ENCODE measurements at regions not wholly inside any gene's neighbourhood (a gene's known extent, or its start where the extent isn't known, plus 50 kb on each side); places are given as distances from the start of the nearest gene placed in this dataset.

DNA sequence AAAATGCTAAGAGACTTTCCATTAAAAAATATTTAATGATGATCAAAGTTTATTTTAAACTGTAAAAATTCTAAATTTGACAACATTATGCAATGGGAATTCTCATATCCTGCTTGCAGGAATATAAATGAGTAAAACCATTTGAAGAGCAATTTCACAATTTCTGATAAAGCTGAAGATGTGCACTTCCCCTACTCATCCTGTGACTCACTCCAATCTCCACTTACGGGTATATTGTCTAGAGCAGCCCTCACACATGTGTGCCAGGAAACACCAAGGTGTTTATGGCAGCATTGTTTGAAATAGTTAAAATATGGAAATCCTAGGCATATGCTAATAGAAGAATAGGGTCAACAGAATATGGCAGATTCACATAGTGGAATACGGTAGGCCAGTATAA is 158.4 kb downstream of the PDHA2 start:
- DNase-seq: no peak

DNA sequence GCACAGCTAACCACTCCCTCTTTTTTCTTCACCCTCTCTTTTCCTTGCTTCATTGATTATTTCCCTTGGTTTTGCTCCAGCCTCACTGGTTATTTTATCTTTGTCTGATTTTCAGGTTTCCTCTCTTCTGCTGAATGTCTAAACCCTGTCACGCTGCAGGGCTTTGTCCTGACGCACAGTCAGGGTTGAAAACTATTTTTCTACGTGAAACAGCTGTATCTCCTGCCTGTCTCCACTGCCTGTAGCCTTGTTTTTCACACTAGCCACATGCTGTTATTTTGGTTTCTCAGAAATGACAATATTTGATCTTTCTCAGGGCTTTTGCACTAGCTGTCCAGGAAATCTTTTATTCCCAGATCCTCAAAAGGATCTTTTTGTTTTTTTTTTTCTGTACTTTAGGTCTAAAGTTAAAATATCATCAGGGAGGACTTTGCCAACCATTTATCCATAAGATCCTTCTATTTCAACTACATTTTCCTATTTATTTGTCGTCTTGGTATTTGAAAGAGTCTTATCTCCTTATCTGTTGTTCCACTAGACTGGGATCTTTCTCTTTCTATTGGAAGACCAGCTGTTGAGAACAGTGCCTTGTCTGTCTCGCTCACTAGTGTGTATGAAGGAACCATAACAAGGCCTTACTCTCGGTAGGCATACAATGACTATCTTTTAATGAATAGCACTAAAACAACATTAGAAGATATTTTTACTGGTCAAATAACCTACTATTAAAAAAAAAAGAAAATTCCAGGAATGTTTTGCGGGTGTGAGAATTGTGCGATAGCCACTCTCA is 164.3 kb downstream of the PDHA2 start:
- DNase-seq: no peak

- DNase-seq: no peak
Observed at GRCh38 chr4:96009427-96010119, 169.7 kb downstream of the PDHA2 start.

GRCh38 chr4:96012687-96013086 is 172.8 kb downstream of the PDHA2 start:
- DNase-seq: no peak

DNA sequence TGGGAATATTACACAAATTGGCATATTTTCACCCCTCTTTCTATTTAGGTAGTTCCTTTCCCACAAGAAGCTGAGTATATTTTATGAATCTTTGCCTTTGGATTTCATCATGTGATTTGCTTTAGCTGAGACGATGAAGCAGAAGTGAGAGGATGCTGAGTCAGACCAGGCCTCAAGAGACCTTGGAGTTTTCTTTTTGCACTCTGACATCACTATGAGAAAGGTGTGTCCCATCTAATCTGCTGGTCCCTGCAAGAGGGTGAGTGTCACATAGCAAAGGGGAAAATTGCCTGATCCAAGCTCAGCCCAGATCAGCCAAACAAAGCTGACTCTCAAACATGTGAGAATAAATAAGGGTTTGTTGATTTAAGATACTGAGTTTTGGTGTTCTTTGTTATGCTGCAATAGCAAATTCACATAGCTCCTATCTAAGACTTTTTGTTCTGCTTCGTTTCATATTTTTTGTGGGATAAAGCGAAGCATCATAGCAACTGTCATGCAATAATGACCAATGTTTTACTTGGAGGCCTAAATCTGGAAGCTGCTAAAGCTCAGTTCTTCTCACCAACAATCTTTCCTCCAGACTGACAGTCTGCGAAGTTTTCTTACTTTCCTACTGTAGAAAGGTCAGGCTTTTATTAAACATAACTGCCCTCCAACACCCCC is 176.9 kb downstream of the PDHA2 start:
- DNase-seq: no peak

- DNase-seq: no peak
Observed at GRCh38 chr4:96025011-96025410, 185.1 kb downstream of the PDHA2 start.

DNA sequence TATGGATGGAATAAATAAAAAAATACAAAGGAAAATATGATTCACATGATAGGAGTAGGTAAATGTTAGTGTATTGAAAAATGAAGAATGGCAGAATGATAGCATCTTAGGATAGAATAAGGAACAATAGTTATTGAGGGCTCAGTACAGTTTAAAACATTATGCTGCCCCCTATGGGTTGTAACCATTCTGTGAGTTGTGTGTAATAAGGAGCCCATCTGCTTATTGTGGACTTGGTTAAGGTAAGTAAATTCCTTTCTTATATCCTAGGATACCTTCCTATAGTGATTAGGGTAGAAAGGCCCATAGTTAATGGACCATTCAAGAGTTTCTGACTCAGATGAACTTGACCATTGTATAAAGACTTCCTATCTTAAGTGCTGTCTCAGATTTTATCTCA is 195.8 kb downstream of the PDHA2 start:
- DNase-seq: no peak

DNA sequence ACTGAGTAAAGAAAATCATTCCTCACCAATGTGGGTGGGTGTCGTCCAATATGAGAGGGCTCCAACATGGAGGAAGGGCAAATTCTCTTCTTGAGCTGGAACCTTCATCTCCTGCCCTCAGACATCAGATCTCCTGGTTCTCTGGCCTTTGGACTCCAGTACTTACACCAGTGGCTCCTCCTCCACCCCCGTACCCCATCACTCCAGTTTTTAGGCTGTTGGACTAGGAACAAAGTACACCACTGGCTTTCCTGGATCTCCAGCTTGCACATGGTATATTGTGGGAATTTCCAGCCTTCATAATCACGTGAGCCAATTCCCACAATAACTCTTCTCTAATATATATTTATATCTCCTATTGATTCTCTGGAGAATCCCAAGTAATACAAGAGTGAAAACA is 196.9 kb downstream of the PDHA2 start:
- no peak for DNase-seq

- no peak for DNase-seq
Observed at GRCh38 chr4:96037705-96038104, 197.8 kb downstream of the PDHA2 start.

GRCh38 chr4:96039217-96039616 is 199.3 kb downstream of the PDHA2 start:
- no peak for DNase-seq

GRCh38 chr4:96039803-96040436 is 200.0 kb downstream of the PDHA2 start:
- DNase-seq: no peak

GRCh38 chr4:96044971-96045370 is 205.1 kb downstream of the PDHA2 start:
- no peak for DNase-seq

DNA sequence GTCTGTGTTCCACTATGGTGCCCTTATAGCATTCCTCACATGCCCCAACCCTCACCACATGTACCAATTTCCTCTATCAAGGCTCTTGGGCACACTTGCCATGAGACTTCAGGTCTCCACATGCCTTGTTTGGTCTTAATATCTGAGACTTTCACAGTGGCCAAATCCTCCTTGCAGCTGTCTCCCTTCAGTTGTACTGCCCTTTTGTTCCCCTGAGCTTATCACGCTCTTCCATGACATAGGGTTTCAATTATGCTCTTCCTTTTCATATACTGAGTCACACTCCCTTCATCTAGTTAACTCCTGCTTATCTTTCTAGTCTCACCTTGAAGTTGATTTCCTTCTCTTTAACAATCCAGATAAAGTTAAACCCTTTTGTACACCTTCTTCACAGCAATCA is 212.9 kb downstream of the PDHA2 start:
- DNase-seq: no peak

GRCh38 chr4:96056346-96056934 is 216.5 kb downstream of the PDHA2 start:
- no peak for DNase-seq

DNA sequence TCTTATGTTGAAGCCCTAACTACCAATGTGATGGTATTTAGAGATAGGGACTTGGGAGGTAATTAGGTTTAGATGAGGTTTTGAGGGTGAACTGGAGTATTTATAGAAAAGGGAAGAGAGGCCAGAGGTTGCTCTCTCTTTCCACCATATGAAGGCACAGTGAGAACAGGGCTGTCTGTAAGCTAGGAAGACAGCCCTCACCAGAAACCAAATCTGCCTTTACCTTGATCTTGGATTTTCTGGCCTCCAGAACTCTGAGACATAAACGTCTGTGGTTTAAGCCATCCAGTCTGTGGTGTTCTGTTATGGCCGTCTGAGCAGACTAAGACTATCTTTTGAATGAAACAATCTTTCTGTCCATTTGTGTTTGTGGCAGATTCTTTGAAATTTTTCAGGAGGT is 223.7 kb downstream of the PDHA2 start:
- no peak for DNase-seq

DNA sequence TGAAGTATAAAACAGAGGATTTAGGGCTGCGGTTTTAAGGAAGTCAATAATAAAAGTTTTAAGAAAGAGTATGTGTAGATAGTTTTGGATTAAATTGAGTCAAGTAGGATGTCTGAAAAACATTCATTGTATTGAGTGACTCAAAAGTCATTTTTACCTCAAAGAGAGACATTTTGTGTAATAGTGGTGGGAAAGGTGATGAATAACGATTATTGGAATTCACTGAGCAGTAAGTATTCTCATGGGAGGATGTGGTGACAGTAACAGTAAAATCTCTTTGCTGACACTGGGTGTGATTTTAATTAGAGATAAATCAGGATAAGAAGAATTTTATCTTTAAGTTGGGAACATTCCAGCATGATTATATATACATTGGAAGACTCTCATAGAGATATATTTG is 233.6 kb downstream of the PDHA2 start:
- no peak for DNase-seq

DNA sequence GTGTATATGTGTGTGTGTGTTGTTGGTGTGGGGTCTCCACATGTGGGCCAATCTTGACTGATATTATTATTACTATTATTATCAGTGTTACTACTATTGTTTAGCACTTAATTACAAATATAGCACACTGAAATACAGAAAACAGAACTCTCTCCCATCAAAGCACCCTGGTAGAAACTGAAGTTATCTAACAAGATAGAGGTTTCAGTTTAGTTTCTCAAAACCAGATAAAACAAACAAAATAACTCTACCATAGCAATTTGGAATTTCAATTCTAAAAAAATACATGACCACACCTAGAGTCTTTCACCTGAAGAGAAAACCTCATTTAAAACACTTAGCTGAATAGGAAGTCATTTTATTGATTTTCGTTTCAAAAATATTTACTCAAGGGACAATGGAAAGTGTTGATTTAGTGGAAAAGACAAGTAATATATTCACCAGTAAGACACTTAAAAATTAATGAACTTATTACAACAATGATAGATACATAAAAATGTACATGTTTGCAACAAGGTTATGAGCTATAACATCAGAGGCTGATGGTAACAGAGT is 252.3 kb downstream of the PDHA2 start:
- DNase-seq: no peak

- DNase-seq: peak; percentile 8
Observed at GRCh38 chr4:96093057-96093456, 253.2 kb downstream of the PDHA2 start.

DNA sequence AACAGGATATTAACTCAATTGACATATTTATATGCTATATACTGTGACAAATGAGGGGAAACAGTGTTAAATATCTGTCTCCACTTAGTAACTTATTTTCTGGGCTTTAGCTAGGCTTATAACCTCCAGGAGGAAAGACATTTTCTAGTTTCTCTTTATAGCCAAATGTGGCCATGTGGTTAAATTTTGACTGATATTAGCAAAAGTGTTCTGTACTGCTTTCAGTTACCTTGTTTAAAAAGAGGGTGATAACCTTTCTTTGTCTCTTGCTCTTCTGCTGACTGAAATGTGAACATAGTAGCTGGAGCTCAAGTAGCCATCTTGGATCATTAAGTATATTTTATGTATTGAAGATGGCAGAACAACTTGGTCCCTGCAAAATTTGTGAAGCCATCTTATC is 253.7 kb downstream of the PDHA2 start:
- no peak for DNase-seq

DNA sequence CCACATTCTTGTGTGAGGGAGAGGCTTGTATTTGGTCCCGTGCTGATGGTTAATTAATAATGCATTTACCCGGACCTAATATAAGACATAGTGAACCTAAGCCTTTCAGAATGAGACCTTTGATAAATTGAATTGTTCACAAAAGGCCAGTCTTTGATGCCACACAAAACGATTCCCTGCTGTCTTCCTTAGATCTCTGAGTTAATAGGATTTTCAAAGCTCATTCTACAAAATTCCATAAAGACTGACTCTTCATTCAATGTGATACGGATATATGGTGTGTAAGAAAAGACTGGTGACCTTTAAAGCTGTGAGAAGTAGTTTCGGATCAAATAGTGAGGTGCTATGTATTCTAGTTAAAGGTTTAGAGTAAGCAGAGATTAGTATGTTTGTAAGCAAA is 254.3 kb downstream of the PDHA2 start:
- no peak for DNase-seq

DNA sequence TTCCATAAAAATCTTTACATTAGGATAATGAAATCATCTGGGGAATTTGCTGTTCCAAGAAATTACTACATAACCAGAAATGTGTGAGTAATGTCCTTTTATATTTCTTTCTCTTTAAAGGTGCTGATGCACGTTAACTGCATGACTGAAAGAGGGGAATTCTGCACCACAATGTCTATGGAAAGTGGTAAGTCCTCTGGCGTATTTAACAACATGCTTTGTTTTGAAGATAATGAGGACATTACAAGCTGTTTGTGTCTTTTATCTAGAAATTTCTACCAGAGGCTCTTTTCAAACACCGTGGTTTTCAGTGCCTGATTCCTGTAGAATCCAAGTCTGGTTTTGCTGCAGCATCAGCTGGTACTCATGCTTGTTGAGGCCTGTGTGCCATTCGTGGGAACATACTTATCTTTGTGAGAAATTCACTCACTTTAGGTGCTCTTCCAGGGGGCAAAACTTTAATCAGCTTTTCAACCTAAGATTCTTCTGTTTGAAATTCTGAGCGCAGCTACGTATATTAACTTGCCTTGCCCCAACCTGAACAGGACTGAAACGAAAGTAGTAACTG is 257.2 kb downstream of the PDHA2 start:
- no peak for DNase-seq

GRCh38 chr4:96097693-96098092 is 257.8 kb downstream of the PDHA2 start:
- no peak for DNase-seq

DNA sequence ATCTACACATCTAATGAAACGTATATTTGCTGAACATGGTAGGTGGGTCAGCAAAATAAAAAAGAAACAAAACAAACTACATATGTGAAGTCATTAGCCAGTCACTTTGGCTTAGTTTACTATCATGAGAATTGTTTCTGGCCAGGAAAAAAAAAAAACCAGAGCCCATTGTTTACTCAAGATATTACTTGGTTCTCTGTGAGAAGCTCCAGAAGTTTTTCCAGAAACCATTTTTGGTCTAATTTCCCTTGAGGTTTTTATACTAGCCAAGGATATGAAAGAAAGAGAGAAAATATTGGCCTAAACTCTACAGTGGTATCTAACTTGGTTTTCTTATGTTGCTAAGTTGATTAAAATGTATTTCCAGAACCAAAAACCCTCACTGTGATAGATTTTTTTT is 259.1 kb downstream of the PDHA2 start:
- no peak for DNase-seq
